Panc1 (cell line): ENCODE measurements at regions not wholly inside any gene's neighbourhood (a gene's known extent, or its start where the extent isn't known, plus 50 kb on each side); places are given as distances from the start of the nearest gene placed in this dataset.

Experiments
- ATAC-seq: fragments of 200-7000 bp; cut with Tn5 transposase; 2 replicates; pipeline ENCODE4 v1.9.1; 2020; ENCODE audit warnings: mild to moderate bottlenecking, moderate library complexity
- BruUV-seq: library from RNA; stranded (reverse); fragments of 400-500 nt; replicated peaks from 2 replicates; lab custom pipeline; 2021; lab: Mats Ljungman, UMichigan
- CTCF ChIA-PET: fragments of 300-600 bp; sonication (Branson Sonifier 250); formaldehyde crosslinking; loops from one replicate; lab custom pipeline; 2022; ENCODE audit warnings: antibody characterized with exemption; lab: Charles Lee
- POLR2A ChIA-PET: fragments of 300-600 bp; sonication (Branson Sonifier 250); formaldehyde crosslinking; loops from one replicate; lab custom pipeline; 2022; ENCODE audit warnings: antibody characterized with exemption; lab: Charles Lee
- DNase-seq: peaks from one replicate; pipeline ENCODE4 v3.0.0-alpha.2; 2010; ENCODE audit warnings: low read depth, low spot score
- H3K27ac ChIP-seq: 2 replicates; pipeline ENCODE4 v1.5.1; 2011; ENCODE audit warnings: mild to moderate bottlenecking, low read length, inconsistent platforms
- H3K27me3 ChIP-seq: fragments of 200-500 bp; sonication (Bioruptor generic); 2 replicates; pipeline ENCODE4 v1.6.0; 2014; ENCODE audit warnings: low read length, inconsistent platforms; ENCODE audit not compliant: control insufficient read depth, insufficient read depth
- H3K36me3 ChIP-seq: fragments of 200-500 bp; sonication (Bioruptor generic); 2 replicates; pipeline ENCODE4 v1.5.1; 2014; ENCODE audit warnings: inconsistent platforms, mild to moderate bottlenecking, low read length, moderate library complexity; ENCODE audit not compliant: control insufficient read depth, insufficient read depth
- H3K4me1 ChIP-seq: 2 replicates; pipeline ENCODE4 v1.5.1; 2011; ENCODE audit warnings: inconsistent platforms, mild to moderate bottlenecking, low read length, moderate library complexity; ENCODE audit not compliant: control insufficient read depth, insufficient read depth
- H3K4me3 ChIP-seq, 2 experiments: 2 replicates each; pipeline ENCODE4 v1.5.1; 2011 to 2012; ENCODE audit warnings: low read depth in 2 of 2, low read length in 2 of 2, mild to moderate bottlenecking in 2 of 2, inconsistent platforms in 1 of 2, moderate library complexity in 1 of 2
- H3K9me3 ChIP-seq: fragments of 200-500 bp; sonication (Bioruptor generic); 2 replicates; pipeline ENCODE4 v1.5.1; 2014; ENCODE audit warnings: low read depth, mild to moderate bottlenecking, inconsistent platforms, low read length, moderate library complexity; ENCODE audit not compliant: control insufficient read depth, insufficient read depth
- POLR2AphosphoS5 ChIP-seq: IDR thresholded peaks from 2 replicates; pipeline ENCODE4 v1.6.1; 2012; ENCODE audit warnings: mild to moderate bottlenecking, low read depth, low read length, moderate library complexity
- SIN3A ChIP-seq: IDR thresholded peaks from 2 replicates; pipeline ENCODE4 v1.6.1; 2012; ENCODE audit warnings: low read depth, mild to moderate bottlenecking, low read length, moderate library complexity, borderline replicate concordance; ENCODE audit not compliant: insufficient read depth
- TCF7L2 ChIP-seq: IDR thresholded peaks from 2 replicates; pipeline ENCODE4 v1.6.1; 2011; ENCODE audit warnings: mild to moderate bottlenecking, low read depth, low read length, inconsistent platforms
- in situ Hi-C: cut with HindIII; loops from 2 replicates; pipeline ENCODE4 v1.10.0; 2016; ENCODE audit warnings: low sequenced_read_pairs, low pct_unique_long_range_greater_than_20kb
- intact Hi-C: fragments of 100-400 bp; cut with micrococcal nuclease; formaldehyde crosslinking; loops from one replicate; pipeline ENCODE4 v1.10.0; 2022; ENCODE audit not compliant: unreplicated experiment
- TF ChIP-seq, protein P1 (sequence below), 2 experiments: IDR thresholded peaks; 2 replicates each; pipeline ENCODE4 v1.6.1; 2011 to 2012; ENCODE audit warnings: low read depth in 2 of 2, control low read depth in 1 of 2, low read length in 1 of 2, mild to moderate bottlenecking in 1 of 2, moderate library complexity in 1 of 2; ENCODE audit not compliant: insufficient read depth in 1 of 2
- TF ChIP-seq, protein P2 (sequence below): fragments of 450-650 bp; IDR thresholded peaks from 2 replicates; pipeline ENCODE4 v1.5.1; 2017; ENCODE audit warnings: mild to moderate bottlenecking

DNA sequence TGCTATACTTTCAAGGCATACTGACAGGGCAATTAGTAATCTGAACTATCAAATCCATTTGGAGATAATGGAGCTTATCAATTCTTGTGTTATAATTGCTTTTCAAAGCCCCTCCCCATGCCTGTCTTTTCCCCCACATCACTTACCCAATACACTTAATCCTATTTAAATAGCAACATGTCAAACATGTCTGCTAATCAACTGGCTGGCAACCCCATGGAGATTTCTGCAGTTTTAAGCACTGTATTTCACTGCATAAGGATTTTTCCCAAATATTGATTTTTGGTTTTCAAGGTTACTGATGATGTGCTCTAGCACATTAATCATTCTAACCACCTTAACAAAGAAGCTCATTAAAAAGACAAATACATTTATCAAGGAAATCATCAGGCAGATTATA, 800.3 kb downstream of the PLA2G4A start:
- 0 out of 2 replicates have a peak, but pooled peaks cover 4% of the 10 kb centered on the region for H3K9me3 ChIP-seq
- DNase-seq: no peak
- H3K4me3 ChIP-seq: no peak overlapping the region
- no peak for ATAC-seq
- POLR2A ChIA-PET: no interaction called here
- H3K36me3 ChIP-seq: no peaks in the 10 kb centered on the region
- intact Hi-C loops: no loop called here
- no peaks in the 10 kb centered on the region for H3K27me3 ChIP-seq
- BruUV-seq: no TSS peak
- H3K4me1 ChIP-seq: no peaks in the 10 kb centered on the region
- CTCF ChIA-PET: no interaction called here
- H3K27ac ChIP-seq: no peak overlapping the region
- in situ Hi-C loops: no loop called here
- TF ChIP-seq, protein P1, sequence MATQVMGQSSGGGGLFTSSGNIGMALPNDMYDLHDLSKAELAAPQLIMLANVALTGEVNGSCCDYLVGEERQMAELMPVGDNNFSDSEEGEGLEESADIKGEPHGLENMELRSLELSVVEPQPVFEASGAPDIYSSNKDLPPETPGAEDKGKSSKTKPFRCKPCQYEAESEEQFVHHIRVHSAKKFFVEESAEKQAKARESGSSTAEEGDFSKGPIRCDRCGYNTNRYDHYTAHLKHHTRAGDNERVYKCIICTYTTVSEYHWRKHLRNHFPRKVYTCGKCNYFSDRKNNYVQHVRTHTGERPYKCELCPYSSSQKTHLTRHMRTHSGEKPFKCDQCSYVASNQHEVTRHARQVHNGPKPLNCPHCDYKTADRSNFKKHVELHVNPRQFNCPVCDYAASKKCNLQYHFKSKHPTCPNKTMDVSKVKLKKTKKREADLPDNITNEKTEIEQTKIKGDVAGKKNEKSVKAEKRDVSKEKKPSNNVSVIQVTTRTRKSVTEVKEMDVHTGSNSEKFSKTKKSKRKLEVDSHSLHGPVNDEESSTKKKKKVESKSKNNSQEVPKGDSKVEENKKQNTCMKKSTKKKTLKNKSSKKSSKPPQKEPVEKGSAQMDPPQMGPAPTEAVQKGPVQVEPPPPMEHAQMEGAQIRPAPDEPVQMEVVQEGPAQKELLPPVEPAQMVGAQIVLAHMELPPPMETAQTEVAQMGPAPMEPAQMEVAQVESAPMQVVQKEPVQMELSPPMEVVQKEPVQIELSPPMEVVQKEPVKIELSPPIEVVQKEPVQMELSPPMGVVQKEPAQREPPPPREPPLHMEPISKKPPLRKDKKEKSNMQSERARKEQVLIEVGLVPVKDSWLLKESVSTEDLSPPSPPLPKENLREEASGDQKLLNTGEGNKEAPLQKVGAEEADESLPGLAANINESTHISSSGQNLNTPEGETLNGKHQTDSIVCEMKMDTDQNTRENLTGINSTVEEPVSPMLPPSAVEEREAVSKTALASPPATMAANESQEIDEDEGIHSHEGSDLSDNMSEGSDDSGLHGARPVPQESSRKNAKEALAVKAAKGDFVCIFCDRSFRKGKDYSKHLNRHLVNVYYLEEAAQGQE (IDR thresholded peaks at IDR 0.05; ENCODE audit: insufficient read depth in 1 of 2, low read depth in 2 of 2, low read length in 1 of 2): no peak
- TF ChIP-seq, protein P2, sequence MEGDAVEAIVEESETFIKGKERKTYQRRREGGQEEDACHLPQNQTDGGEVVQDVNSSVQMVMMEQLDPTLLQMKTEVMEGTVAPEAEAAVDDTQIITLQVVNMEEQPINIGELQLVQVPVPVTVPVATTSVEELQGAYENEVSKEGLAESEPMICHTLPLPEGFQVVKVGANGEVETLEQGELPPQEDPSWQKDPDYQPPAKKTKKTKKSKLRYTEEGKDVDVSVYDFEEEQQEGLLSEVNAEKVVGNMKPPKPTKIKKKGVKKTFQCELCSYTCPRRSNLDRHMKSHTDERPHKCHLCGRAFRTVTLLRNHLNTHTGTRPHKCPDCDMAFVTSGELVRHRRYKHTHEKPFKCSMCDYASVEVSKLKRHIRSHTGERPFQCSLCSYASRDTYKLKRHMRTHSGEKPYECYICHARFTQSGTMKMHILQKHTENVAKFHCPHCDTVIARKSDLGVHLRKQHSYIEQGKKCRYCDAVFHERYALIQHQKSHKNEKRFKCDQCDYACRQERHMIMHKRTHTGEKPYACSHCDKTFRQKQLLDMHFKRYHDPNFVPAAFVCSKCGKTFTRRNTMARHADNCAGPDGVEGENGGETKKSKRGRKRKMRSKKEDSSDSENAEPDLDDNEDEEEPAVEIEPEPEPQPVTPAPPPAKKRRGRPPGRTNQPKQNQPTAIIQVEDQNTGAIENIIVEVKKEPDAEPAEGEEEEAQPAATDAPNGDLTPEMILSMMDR: no peak
- TF ChIP-seq POLR2AphosphoS5 (no peak), SIN3A (no peak), TCF7L2 (no peak)

DNA sequence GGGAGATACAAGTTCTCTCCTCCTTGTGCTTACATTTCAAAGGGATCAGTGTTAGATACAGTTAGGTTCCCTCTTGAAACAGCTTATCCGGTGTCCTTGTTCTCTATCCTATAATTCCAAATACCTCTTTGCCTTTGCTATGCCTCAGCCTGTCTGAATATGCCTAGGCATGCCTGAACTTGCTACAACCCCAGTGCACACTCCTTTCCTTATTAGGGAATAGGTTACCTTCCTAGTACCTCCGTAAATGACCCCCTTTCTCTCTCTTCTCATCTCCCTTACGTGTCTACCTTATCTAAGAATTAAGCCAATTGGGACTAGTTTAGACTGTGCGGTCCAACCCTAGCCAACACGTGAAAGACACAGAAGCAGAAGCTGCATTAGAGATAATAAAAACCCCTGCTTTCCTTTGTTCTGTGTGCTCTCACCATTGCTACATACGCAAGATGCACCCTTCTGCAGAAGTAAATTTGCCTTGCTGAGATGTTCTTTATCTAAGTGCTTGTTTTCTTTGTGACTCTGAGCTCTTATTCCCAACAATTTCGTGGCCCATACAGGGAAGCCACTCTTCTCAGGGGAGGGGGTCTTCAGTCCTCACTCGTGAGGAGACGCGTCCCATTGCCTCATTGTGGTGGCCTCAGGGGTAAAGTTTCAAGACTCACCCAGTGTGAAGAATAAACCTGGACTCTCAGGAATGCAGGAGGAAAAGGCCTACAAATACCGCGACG, 802.1 kb downstream of the PLA2G4A start:
- Histone ChIP-seq H3K9me3 (0 out of 2 replicates have a peak, but pooled peaks cover 4% of the 10 kb centered on the region), H3K36me3 (no peaks in the 10 kb centered on the region), H3K4me3 (no peak overlapping the region), H3K27ac (no peak overlapping the region), H3K27me3 (no peaks in the 10 kb centered on the region), H3K4me1 (no peaks in the 10 kb centered on the region)
- no peak for ATAC-seq
- in situ Hi-C loops: no loop called here
- no peak for DNase-seq
- no TSS peak for BruUV-seq
- POLR2A ChIA-PET: no interaction called here
- TF ChIP-seq TCF7L2: no peak
- TF ChIP-seq SIN3A: no peak
- TF ChIP-seq, protein P2: no peak
- no peak for TF ChIP-seq POLR2AphosphoS5
- TF ChIP-seq, protein P1 (IDR thresholded peaks at IDR 0.05; ENCODE audit: insufficient read depth in 1 of 2, low read depth in 2 of 2, low read length in 1 of 2): no peak
- intact Hi-C loops: no loop called here
- CTCF ChIA-PET: no interaction called here
